ENCODE measurements at regions not wholly inside any gene's neighbourhood (a gene's known extent, or its start where the extent isn't known, plus 50 kb on each side); places are given as distances from the start of the nearest gene placed in this dataset.

DNA sequence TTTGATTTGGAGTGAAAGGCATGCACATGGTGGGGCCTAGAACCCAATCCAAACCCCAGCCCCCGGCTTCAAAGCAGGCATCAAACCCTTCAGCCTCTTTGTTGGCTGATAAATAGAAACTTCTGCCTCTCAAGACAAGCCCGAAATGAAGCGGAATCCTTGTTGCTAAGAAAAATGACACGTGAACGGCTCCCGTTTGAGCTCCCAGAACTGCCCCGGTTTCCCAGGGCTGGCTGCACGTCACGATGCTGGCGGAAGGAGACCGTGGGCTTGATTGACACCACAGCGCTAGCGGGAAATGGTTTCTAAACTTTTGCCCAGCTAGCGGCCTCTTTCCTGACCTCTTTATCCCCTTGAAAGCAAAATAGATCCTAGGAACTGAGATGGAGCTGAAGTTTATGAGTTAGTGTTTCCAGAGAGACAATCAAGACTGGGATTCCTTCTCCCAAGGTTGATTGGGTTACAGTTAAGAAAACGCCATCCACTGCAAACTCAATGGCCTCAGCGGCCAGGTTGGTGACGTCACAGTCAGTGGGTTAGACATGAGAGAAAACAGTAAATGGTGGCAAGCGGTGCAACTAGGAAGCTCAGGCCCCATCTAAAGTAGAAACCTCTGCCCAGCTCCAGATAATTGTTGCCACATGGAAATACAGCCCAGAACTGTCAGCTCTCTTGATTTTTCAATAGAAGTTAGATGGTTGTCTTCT lies 117.0 kb downstream of the ANKRD60 start:
- DNase-seq (ENCODE audit: low spot score): no peak

DNA sequence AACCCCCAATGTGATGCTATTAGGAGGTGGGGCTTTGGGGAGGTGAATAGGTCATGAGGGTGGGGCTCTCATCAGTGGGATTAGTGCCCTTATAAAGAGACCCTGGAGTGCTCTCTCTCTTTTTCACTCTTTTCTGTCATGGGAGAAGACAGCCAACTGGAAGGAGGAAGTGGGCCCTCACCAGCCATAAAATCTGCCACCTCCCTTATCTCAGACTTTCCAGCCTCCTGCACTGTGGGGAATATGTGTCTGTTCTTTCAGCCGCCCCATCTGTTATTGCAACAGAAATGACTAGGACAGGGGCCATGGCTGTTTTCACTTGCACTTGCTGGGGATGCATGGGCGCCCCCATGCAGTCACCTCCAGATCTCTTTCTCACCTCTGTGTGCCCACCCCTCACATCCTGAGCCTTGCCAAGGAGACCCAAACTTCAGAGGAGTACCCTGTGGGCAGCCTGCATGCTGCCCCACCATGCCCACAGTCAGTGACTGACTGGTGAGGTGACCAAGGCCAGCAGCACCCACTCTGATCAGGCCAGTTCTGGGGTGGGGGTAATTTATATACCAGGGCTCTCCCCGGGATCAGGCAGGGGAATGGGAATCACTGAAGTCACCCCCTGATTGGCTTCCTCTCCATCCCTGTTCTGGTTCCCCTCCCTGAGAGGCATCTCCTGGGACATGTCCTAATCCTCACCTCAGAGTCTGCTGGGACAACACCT lies 118.4 kb downstream of the ANKRD60 start:
- DNase-seq (ENCODE audit: low spot score): no peak

DNA sequence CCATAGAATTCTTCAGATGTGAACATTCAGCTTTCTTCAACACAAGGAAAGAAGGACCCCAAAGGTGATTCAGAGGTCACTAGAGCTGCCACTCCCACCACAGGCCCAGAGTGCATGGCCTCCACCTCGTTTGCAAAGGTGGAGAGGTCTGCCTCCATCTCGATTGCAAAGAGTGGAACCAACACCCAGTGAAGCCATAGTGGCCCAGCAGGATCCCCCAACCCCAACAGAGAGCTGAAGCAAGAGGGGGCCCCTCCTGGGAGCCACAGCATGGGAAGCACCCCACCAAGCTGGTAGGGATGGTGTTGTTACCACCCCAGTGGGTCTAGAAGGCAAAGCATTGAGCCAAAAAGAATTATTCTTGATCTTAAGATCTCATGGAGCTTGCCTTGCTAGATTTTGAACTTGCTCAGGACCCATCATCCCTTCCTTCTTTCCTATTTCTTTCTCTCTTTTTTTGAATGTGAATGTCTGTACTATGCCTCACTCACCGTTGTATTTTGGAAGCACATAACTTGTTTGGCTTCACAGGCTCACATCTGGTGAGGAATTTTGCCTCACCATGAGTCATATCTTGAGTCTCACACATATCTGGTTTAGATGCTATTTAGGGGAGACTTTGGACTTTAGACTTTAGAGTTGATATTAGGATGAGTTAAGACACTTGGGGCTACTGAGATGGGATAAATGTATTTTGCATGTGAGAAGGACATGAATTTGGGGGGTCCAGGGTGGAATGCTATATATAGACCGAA lies 119.2 kb downstream of the ANKRD60 start:
- DNase-seq (ENCODE audit: low spot score): no peak

DNA sequence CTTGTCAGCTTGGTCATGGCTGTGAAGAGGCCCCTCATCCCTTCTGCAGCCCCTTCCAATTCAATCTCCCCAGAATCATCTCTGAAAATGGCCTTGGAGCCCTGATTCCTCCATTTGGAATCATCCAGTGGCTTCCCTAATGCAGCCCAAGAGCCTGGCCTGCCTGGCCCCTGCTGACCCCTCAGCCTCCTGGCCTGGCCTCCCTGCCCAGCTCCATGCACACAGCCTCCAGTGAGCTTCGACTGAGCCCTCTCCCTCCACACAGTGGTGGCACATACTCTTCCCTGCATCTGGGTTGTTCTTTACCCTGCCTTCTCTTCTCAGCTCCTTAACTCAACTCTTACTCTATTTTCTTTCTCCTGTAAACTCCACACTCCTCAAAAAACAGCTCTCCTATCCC lies 120.9 kb downstream of the ANKRD60 start:
- DNase-seq (ENCODE audit: low spot score): no peak

DNA sequence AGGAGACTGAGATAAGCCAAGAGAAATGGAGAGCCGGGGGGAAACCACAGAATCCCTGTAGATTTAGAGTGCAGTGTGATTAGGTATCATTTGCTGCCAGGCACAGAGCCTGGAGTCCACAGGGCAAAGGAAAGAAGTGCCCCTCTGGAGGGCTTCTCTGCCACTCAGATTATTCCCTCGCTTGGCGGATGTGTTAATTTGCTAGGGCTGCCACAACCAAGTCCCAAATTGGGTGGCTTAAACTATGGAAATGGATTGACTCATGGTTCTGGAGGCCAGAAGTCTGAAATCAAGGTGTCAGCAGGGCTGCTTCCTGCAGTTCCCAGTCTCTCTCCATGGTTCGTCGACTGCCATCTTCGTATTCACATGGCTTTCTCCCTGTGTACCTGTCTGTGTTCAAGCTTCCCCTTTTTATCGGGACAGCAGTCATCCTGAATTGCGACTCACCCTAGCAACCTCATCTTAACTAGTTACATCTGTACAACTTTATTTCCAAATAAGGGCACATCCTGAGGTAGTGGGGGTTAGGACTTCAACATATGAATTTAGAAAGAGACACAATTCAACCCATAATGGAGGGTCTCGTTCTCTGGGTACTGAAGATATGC lies 122.2 kb downstream of the ANKRD60 start:
- no peak for DNase-seq (ENCODE audit: low spot score)

DNA sequence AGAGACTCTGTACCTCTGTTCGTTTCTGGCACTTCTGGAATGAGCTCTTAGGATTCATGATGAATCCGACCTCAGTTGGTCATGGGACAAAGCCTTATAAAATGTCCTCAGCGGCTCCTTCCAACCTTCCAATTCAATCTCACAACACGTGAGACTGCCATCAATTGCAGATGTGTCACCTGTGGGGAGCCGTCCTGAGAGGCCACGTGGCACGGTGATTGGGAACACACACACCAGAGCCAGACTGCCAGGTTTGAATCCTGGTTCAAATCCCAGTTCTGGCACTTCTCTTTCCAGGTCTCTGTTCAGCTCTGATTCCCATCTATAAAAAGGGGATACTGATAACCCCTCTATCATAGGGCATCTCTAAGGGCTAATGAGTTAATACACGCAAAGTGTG lies 124.5 kb downstream of the ANKRD60 start:
- DNase-seq (ENCODE audit: low spot score): no peak

DNA sequence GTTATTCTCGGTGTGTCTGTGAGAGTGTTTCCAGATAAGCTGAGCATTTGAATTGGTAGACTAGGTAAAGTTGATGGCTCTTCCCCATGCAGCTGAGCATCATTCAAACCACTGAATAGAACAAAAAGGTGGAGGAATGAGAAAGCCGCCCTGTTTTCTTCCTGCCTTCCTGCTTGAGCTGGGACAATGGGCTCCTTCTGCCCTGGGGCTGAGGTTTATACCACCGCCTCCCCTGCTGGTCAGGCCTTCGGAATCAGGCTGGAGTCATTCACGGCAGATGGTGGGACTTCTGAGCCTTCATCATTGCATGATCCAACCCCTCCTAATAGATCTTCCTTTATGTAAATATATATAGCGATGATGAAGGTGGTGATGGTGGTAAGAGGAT lies 124.9 kb downstream of the ANKRD60 start:
- DNase-seq (ENCODE audit: low spot score): no peak

DNA sequence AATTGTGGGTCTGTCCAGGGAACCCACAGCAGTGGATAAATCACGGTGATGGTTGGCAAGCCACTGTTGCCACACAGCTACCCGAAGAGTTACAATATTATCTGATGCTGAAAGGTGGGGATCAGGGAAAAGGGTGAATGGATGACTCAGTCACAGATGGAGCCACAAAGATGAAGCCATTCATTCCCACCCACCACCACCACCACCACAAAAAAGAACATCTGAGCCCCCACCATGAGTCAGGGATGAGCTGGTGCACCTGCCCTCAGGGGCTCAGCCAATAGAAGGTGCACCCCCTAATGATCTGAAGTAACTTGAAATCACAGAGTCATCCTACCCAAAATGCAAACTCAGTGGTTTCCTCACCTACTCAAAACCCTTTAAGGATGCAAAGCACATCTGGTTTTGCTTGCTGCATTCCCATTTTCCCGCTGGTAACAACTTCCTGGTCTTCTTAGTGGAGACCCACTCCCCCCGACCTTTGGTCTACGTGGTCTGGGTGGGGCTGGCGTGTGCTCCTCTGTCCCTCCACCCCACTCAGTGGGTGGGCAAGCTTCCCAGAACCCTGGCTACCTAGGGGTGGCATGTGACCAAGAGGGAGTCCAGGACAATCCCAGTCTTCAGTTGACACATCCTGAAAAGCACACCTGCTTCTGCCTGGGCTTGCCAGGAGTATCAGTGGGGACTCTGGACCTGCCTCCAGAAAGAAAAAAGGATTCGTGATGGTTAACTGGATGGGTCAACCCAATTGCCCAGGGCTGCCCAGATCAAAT lies 125.5 kb downstream of the ANKRD60 start:
- DNase-seq (ENCODE audit: low spot score): no peak

DNA sequence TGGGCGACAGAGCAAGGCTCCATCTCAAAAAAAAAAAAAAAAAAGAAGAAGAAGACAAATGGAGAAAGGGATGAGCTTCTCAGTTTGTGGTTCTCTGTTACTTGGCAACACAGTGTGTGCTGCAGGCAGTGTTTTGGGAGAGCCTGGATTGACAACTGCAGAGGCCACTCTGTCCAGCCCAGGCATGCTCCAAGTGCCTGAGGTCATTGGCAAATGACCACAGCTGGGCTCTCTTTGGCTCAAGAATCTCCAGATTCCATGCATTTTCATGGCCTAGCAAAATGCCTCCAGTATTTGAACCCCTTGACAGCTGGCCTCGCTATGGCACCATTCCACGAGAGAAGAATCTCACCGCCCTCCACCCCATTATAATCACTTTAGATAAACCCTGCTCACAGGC lies 126.2 kb downstream of the ANKRD60 start:
- no peak for DNase-seq (ENCODE audit: low spot score)

DNA sequence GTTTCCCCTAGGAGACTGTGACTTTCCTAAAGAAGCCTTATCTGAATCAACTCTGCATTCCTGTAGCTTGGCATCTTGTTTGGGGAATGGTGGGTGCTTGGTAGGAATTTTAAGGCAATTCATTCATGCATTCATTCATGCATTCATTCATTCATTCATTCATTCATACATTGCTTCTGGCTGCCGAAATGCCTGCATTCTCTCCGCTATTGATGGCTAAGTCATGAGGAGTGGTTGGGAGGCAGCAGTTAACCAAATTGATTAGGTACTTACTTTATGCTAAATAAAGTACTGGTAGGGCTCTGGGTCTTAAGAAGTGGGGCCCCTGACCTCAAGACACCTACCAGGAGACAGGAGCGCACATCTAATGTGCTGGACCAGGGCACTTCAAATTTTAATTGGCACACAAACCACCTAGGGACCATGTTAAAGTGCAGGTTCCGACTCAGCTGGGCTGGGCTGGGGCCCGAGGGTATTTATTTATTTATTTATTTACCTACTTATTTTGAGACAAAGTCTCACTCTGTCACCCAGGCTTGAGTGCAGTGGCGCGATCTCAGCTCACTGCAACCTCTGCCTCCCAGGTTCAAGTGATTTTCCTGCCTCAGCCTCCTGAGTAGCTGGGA lies 127.6 kb downstream of the ANKRD60 start:
- no peak for DNase-seq (ENCODE audit: low spot score)

DNA sequence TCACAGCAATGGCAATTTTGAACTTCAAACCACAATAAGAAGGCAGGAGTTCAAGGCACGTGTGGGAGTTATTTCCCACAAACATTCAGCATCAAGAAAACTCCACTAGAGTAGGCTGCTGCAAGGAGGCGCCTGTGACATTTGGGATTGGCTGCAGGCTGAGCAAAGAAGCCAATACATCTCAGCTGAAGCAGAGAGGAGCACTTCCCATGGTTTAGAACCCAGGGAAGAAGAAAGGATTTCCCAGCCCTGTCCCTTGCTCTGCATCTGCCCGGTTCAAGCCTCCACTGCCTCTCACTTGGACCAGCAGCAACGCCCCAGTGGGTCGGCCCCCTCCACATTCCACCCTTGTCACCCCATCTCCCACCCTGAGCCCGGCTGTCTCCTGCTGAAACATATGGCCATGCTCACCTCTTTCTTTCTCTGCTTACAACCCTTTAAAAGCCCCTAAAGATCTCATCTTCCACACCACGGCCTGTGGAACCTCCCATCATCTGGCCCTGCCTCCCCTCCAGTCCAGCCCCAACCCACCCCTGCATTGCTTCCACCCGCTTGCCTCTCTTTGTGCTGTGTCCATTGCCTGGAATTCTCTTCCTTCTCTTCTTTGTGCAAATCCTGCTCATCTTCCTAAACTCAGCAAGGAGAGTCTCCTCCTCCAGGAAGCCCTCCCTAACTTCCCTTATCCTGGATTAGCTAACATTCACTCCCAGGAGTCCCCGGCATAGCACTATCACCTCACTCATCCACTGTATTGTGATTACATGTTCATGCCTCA lies 128.3 kb downstream of the ANKRD60 start:
- no peak for DNase-seq (ENCODE audit: low spot score)

DNA sequence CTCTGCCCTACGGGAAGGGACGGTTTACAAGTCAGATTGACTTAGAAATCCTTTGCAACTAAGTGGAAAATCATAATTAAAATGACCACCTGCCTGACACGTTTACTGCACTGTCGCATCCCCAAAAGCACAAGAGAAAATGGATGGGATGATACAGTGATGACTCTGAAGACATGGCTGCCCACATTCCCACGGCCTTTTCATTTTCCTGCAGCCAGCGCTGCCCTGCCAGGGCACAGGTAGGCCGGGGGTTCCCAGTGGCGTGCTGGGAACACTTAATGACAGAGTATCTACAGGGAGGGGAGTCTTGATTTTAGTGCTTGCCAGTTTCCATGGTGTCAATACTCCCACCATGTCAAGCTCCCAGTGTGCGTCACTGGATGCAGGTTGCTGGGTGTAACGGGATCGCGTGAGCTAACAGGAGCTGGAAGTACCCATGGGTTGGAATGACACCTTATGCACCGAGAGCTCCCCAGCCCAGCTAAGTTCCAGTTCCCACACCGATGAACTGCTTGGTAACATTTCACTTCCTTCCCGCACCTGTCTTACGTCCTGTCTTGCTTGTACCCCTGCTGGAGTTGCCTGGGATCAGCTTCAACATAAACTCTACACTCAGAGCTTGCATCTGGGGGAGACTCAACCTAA lies 129.0 kb downstream of the ANKRD60 start:
- DNase-seq (ENCODE audit: low spot score): no peak

DNA sequence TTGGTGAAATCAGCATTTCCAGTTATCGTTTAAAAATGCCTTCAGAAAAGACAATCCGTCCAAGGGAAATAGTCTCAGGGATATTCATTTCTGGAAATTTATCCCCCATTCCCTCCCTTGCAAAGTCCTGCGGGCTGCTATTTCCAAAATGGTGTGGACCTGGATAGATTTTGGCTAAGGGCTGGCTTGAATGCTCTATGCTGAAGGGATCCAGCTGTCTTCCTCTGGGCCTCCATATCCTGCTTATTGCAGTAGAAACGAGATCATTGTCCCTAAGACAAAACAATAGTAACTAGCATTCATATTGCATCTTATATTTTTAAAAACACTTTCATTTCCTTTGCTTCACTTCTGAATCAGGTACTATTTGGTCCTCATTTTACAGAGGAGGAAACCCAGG lies 129.9 kb downstream of the ANKRD60 start:
- DNase-seq (ENCODE audit: low spot score): no peak

DNA sequence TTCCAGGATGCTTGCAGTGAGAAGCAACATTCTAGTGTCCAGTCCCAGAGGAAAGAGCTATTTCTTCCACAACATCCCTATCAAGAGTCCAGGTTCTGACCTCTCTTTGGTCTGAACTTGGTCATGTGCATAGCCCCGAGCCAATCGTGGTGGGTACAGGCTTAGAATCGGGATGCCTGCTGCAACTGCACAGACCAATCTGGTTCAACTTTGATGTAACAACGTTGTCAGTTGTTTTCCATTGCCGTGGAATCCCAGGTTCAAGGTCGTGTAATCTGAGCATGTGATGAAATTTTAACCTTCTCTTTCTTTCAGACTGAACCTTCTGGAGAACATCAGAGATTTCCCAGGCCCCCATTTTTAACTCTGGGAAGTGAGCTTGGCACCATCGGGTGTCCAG lies 130.5 kb downstream of the ANKRD60 start:
- no peak for DNase-seq (ENCODE audit: low spot score)

DNA sequence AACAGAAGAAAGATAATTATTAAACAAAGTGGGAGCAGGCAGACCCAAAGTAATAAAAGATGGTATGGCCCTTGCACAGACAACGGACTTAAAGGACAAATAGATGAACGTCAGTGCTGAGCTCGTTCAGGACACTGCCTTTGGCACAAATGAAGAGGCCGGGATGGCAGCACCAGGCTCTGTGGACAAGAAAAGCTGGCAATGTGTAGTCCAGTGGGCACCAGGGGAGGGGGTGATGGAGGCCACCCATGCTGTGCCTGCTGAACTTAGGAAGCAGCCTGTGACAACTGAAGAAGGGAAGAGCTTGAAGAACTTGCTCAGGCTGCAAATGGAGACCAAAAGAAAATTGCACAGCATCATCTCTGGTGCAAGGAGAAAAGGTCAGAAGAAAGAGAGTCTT lies 131.0 kb downstream of the ANKRD60 start:
- no peak for DNase-seq (ENCODE audit: low spot score)

DNA sequence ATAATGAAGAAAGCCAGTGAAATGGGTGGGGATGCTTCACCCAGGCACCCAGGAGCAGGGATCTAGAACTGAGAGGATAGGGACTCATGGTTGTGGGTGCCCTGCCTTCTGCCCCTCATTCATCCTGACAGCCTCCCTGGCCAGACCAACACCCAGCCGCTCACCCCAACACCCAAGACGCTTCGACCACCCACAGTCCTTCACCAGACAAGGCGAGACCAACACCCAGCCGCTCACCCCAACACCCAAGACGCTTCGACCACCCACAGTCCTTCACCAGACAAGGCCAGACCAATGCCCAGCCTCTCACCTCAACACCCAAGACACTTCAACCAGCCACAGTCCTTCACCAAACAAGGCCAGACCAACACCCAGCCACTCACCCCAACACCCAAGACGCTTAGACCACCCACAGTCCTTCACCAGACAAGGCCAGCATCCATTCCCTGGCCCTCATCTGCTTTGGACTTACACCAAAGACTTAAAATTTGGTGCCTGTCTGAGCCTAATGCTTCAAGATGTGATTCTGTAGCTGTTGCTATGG lies 131.5 kb downstream of the ANKRD60 start:
- DNase-seq (ENCODE audit: low spot score): no peak

DNA sequence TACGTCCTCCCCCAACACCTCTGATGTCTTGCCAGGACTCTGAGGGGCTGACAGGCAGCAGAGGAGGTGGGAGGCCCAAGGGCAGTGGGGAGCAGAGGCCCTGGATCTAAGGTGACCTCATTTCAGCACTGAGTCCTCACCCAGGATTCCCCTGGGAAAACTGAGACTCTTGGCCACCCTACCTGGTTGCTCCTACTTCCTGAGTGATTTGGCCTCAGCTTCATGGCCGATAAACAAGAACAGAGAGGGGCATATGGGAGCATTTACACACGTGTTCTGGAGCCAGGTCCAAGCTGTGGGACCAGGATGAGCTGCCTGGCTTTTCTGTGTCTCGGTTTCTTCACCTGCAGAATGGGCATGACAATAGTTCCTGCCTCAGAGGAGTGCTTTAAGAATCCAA lies 133.8 kb downstream of the ANKRD60 start:
- peak; percentile 29 for DNase-seq (ENCODE audit: low spot score)

DNA sequence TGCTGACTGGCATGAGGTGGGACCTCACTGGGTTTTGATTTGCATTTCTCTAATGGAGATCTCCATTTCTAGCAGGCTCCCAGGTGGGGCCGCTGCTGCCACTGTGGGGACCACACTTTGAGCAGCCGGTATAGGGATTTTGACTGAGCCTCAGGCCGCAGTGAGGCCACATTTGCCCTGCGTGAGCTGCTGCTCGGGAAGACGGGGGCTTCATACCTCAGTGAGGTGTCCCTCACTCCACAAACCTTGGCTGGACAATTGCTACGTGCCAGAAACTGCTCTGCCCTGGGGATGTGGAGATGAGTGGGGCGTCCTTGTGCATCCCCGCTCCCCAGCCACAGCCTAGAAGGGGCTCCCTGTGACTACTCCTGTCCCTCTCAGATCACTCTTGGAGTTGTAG lies 134.3 kb downstream of the ANKRD60 start:
- no peak for DNase-seq (ENCODE audit: low spot score)

DNA sequence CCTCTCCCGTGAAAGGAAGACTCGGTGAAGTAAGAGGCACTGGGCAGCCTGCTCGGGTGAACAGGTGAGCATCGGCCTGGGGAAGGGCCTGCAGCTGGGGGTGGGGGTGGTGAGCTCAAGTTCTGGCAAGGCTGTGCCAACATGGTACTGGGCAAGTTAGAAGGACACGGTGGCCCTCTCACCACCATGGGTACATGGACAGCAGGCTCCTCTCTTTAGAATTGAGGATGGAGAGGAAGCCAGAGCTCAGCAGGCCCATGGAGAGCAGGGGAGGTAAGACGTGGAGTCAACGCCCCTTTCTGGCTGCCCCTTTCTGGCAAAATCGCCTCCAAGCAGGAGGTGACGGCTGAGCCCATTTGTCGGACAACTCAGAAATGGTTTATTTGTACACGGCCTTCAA lies 135.6 kb downstream of the ANKRD60 start:
- no peak for DNase-seq (ENCODE audit: low spot score)

DNA sequence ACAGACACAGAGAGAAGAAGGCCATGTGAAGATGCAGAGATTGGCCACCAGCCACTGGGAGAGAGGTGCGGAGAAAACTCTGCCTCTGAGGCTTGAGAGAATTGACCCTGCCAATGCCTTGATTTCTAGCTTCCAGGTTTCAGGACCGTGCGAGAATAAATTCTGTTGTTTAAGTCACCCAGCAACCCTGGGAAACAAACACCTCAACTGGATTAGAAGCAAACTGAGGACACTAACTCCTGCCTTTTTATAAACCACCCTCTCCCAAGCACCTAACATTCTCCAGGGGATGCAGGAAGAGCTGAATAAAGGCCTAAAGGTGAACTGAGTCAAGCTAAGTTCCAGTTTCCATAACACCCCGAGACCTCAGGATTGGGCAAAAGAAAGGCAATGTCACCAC lies 136.1 kb downstream of the ANKRD60 start:
- no peak for DNase-seq (ENCODE audit: low spot score)

Measured in ureter (tissue), 1 donor.